ENCODE measurements at regions not wholly inside any gene's neighbourhood (a gene's known extent, or its start where the extent isn't known, plus 50 kb on each side); places are given as distances from the start of the nearest gene placed in this dataset.

DNA sequence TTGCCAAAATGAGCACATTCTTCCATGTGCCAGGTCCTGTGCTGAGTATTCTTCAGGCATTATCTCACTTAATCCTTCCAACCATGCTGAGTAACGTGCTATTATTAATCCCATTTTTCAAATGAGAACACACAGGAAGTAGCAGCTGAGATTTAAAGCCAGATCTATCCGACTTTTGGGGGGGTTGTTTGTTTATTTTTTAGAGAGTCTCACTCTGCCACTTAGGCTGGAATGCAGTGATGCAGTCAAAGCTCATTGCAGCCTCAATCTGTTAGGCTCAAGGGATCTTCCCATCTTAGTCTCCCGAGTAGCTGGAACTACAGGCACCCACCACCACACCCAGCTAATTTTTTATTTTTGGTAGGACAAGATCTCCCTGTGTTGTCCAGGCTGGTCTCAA is 55.5 kb upstream of the TRIM2 start:
- no TSS peak for BruUV-seq (replicated peaks)
- intact Hi-C loops (cut with micrococcal nuclease; ENCODE audit: unreplicated experiment) (loop anchor here (10.0 kb wide), 1 partner anchor 606 kb away; no protein-coding TSS in a partner anchor), in situ Hi-C loops (cut with HindIII; ENCODE audit: low pct_unique_long_range_greater_than_20kb, low sequenced_read_pairs) (no loop called here)
- Histone ChIP-seq H3K4me1 (ENCODE audit: control insufficient read depth, insufficient read depth, low read length) (peaks cover 13% of the 10 kb centered on the region), H3K27ac (ENCODE audit: low read length) (no peak overlapping the region), H3K27me3 (ENCODE audit: control insufficient read depth, insufficient read depth, low read length) (no peaks in the 10 kb centered on the region), H3K4me3 (ENCODE audit: low read depth in 2 of 2, low read length in 2 of 2) (no peak overlapping the region), H3K9me3 (ENCODE audit: control insufficient read depth, insufficient read depth, low read depth, low read length) (no peaks in the 10 kb centered on the region), H3K36me3 (ENCODE audit: control insufficient read depth, insufficient read depth, low read length) (no peaks in the 10 kb centered on the region)
- ATAC-seq (no peak), DNase-seq (ENCODE audit: low read depth, low spot score) (no peak)
- ChIA-PET CTCF (no interaction called here), POLR2A (no interaction called here)
- TF ChIP-seq, protein P1, sequence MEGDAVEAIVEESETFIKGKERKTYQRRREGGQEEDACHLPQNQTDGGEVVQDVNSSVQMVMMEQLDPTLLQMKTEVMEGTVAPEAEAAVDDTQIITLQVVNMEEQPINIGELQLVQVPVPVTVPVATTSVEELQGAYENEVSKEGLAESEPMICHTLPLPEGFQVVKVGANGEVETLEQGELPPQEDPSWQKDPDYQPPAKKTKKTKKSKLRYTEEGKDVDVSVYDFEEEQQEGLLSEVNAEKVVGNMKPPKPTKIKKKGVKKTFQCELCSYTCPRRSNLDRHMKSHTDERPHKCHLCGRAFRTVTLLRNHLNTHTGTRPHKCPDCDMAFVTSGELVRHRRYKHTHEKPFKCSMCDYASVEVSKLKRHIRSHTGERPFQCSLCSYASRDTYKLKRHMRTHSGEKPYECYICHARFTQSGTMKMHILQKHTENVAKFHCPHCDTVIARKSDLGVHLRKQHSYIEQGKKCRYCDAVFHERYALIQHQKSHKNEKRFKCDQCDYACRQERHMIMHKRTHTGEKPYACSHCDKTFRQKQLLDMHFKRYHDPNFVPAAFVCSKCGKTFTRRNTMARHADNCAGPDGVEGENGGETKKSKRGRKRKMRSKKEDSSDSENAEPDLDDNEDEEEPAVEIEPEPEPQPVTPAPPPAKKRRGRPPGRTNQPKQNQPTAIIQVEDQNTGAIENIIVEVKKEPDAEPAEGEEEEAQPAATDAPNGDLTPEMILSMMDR (IDR thresholded peaks at IDR 0.05): no peak
- TF ChIP-seq, protein P2, sequence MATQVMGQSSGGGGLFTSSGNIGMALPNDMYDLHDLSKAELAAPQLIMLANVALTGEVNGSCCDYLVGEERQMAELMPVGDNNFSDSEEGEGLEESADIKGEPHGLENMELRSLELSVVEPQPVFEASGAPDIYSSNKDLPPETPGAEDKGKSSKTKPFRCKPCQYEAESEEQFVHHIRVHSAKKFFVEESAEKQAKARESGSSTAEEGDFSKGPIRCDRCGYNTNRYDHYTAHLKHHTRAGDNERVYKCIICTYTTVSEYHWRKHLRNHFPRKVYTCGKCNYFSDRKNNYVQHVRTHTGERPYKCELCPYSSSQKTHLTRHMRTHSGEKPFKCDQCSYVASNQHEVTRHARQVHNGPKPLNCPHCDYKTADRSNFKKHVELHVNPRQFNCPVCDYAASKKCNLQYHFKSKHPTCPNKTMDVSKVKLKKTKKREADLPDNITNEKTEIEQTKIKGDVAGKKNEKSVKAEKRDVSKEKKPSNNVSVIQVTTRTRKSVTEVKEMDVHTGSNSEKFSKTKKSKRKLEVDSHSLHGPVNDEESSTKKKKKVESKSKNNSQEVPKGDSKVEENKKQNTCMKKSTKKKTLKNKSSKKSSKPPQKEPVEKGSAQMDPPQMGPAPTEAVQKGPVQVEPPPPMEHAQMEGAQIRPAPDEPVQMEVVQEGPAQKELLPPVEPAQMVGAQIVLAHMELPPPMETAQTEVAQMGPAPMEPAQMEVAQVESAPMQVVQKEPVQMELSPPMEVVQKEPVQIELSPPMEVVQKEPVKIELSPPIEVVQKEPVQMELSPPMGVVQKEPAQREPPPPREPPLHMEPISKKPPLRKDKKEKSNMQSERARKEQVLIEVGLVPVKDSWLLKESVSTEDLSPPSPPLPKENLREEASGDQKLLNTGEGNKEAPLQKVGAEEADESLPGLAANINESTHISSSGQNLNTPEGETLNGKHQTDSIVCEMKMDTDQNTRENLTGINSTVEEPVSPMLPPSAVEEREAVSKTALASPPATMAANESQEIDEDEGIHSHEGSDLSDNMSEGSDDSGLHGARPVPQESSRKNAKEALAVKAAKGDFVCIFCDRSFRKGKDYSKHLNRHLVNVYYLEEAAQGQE (IDR thresholded peaks at IDR 0.05; ENCODE audit: insufficient read depth in 1 of 2, low read depth in 2 of 2, low read length in 1 of 2): no peak
- TF ChIP-seq SIN3A (IDR thresholded peaks at IDR 0.05; ENCODE audit: borderline replicate concordance, insufficient read depth, low read depth, low read length) (no peak), POLR2AphosphoS5 (IDR thresholded peaks at IDR 0.05; ENCODE audit: low read depth, low read length) (no peak), TCF7L2 (IDR thresholded peaks at IDR 0.05; ENCODE audit: low read depth, low read length) (no peak)

DNA sequence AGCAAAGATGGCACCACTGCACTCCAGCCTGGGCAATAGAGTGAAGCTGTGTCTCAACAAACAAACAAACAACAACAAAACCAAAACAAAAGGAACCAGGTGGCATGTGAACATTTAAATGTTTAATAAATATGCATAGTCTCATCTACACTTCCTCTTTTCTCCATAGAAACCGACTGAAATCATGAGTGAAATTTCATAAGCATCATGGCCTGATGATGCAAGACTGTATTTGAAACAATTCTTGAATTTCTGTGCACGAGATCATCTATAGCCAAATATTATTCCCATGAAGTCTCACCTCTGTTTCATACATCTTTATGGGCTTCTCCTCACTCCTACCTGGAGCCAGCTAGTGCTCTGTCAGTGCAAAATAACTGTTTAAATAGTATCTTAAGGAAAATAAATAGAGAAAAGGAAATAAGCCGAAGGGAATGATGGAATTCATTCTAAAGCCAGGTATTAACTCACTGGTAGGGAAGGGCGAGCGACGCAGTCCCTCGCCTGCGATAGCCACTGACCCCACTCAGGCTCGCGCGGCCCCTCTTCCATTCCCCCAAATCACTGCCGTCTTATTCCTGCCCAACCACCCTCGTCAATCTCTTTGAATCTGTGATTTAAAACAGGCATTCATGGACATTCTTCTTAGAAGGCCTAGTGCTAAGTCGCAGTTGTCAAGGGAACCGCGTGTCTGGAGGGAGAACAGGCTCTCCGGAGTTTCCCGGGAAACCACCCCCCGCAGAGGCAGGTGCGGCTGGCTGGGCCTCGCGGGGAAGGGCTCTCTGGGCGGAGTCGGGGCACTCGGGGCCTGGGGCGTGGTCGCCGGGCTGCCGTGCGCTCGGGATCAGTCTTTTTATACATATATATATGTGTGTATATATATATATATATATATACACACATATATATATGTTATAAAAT is 52.4 kb upstream of the TRIM2 start:
- H3K9me3 ChIP-seq (ENCODE audit: control insufficient read depth, insufficient read depth, low read depth, low read length): no peaks in the 10 kb centered on the region
- H3K27ac ChIP-seq (ENCODE audit: low read length): no peak overlapping the region
- ChIA-PET CTCF (no interaction called here), POLR2A (no interaction called here)
- no peaks in the 10 kb centered on the region for H3K36me3 ChIP-seq (ENCODE audit: control insufficient read depth, insufficient read depth, low read length)
- H3K27me3 ChIP-seq (ENCODE audit: control insufficient read depth, insufficient read depth, low read length): no peaks in the 10 kb centered on the region
- H3K4me1 ChIP-seq (ENCODE audit: control insufficient read depth, insufficient read depth, low read length): peaks cover 7% of the 10 kb centered on the region
- ATAC-seq: no peak
- no peak for TF ChIP-seq SIN3A (IDR thresholded peaks at IDR 0.05; ENCODE audit: borderline replicate concordance, insufficient read depth, low read depth, low read length)
- TF ChIP-seq, protein P1 (IDR thresholded peaks at IDR 0.05): no peak
- TF ChIP-seq, protein P2 (IDR thresholded peaks at IDR 0.05; ENCODE audit: insufficient read depth in 1 of 2, low read depth in 2 of 2, low read length in 1 of 2): no peak
- TF ChIP-seq TCF7L2 (IDR thresholded peaks at IDR 0.05; ENCODE audit: low read depth, low read length): no peak
- no peak for TF ChIP-seq POLR2AphosphoS5 (IDR thresholded peaks at IDR 0.05; ENCODE audit: low read depth, low read length)
- no TSS peak for BruUV-seq (replicated peaks)
- H3K4me3 ChIP-seq (ENCODE audit: low read depth in 2 of 2, low read length in 2 of 2): no peak overlapping the region
- in situ Hi-C loops (cut with HindIII; ENCODE audit: low pct_unique_long_range_greater_than_20kb, low sequenced_read_pairs): no loop called here
- intact Hi-C loops (cut with micrococcal nuclease; ENCODE audit: unreplicated experiment): loop anchor here (5.0 kb wide), 1 partner anchor 56 kb away; no protein-coding TSS in a partner anchor
- no peak for DNase-seq (ENCODE audit: low read depth, low spot score)

All from Panc1 (cell line).